HepG2 (cell line): ENCODE measurements at regions not wholly inside any gene's neighbourhood (a gene's known extent, or its start where the extent isn't known, plus 50 kb on each side); places are given as distances from the start of the nearest gene placed in this dataset.

ENCODE experiments used
- AFF4 ChIP-seq: sonication (generic); formaldehyde crosslinking; IDR thresholded peaks from 2 replicates; pipeline ENCODE4 v1.4.0; 2020; ENCODE audit warnings: missing genetic modification reagents
- ARID5B ChIP-seq: IDR thresholded peaks from 2 replicates; pipeline ENCODE4 v1.4.0; 2020; ENCODE audit warnings: mild to moderate bottlenecking, missing genetic modification reagents
- ARNT2 ChIP-seq: sonication (generic); formaldehyde crosslinking; IDR thresholded peaks from 2 replicates; pipeline ENCODE4 v1.8.0; 2022; ENCODE audit warnings: mild to moderate bottlenecking, low read depth, missing genetic modification reagents, moderate library complexity
- ATF1 ChIP-seq: IDR thresholded peaks from 2 replicates; pipeline ENCODE4 v1.6.1; 2016; ENCODE audit warnings: mild to moderate bottlenecking, control low read depth
- BATF2 ChIP-seq: sonication (generic); formaldehyde crosslinking; IDR thresholded peaks from 2 replicates; pipeline ENCODE4 v1.8.0; 2022; ENCODE audit warnings: mild to moderate bottlenecking, missing genetic modification reagents, moderate library complexity
- DBP ChIP-seq: sonication (generic); formaldehyde crosslinking; IDR thresholded peaks from 2 replicates; pipeline ENCODE4 v1.4.0; 2020; ENCODE audit warnings: missing genetic modification reagents; ENCODE audit errors: not compliant biosample characterization
- ESRRA ChIP-seq: sonication (generic); formaldehyde crosslinking; IDR thresholded peaks from 2 replicates; pipeline ENCODE4 v1.5.1; 2020; ENCODE audit warnings: mild to moderate bottlenecking, low read depth, missing genetic modification reagents
- EZH2 ChIP-seq: conservative IDR thresholded peaks from 2 replicates; pipeline ENCODE4 v1.6.1; 2012; ENCODE audit warnings: mild to moderate bottlenecking, low read depth, low read length, moderate library complexity
- GABPB1 ChIP-seq: IDR thresholded peaks from 2 replicates; pipeline ENCODE4 v1.6.1; 2016; ENCODE audit warnings: mild to moderate bottlenecking, missing genetic modification reagents, moderate library complexity, missing compliant biosample characterization
- MTA3 ChIP-seq: sonication (generic); formaldehyde crosslinking; IDR thresholded peaks from 2 replicates; pipeline ENCODE4 v1.4.0; 2020; ENCODE audit warnings: missing genetic modification reagents
- MXD4 ChIP-seq: IDR thresholded peaks from 2 replicates; pipeline ENCODE4 v1.6.1; 2016; ENCODE audit warnings: mild to moderate bottlenecking, missing biosample characterization, missing genetic modification reagents
- NFIB ChIP-seq: sonication (generic); formaldehyde crosslinking; IDR thresholded peaks from 2 replicates; pipeline ENCODE4 v1.9.0; 2021; ENCODE audit warnings: missing genetic modification reagents, mild to moderate bottlenecking, borderline replicate concordance
- NR2F6 ChIP-seq, 2 experiments: IDR thresholded peaks; 2 replicates each; pipeline ENCODE4 v1.6.1; 2016; ENCODE audit warnings: antibody characterized with exemption in 1 of 2, mild to moderate bottlenecking in 1 of 2
- RELA ChIP-seq: sonication (generic); formaldehyde crosslinking; IDR thresholded peaks from 2 replicates; pipeline ENCODE4 v1.4.0; 2020; ENCODE audit warnings: missing genetic modification reagents
- SIN3A ChIP-seq: IDR thresholded peaks from 2 replicates; pipeline ENCODE4 v1.6.1; 2011; ENCODE audit warnings: low read depth, mild to moderate bottlenecking, control low read depth, low read length, borderline replicate concordance
- SMYD3 ChIP-seq: sonication (generic); formaldehyde crosslinking; IDR thresholded peaks from 2 replicates; pipeline ENCODE4 v1.8.1; 2023; ENCODE audit warnings: mild to moderate bottlenecking, missing genetic modification reagents
- YEATS4 ChIP-seq: sonication (generic); formaldehyde crosslinking; IDR thresholded peaks from 2 replicates; pipeline ENCODE4 v1.4.0; 2020; ENCODE audit warnings: missing genetic modification reagents, borderline replicate concordance
- ZIK1 ChIP-seq: sonication (generic); formaldehyde crosslinking; IDR thresholded peaks from 2 replicates; pipeline ENCODE4 v1.5.0; 2020; ENCODE audit warnings: mild to moderate bottlenecking, low read depth, missing genetic modification reagents, borderline replicate concordance
- ZNF224 ChIP-seq: sonication (generic); formaldehyde crosslinking; IDR thresholded peaks from 2 replicates; pipeline ENCODE4 v1.5.0; 2020; ENCODE audit warnings: mild to moderate bottlenecking, missing genetic modification reagents
- ZNF451 ChIP-seq: sonication (generic); formaldehyde crosslinking; IDR thresholded peaks from 2 replicates; pipeline ENCODE4 v1.5.0; 2020; ENCODE audit warnings: mild to moderate bottlenecking, missing genetic modification reagents
- ZNF562 ChIP-seq: sonication (generic); formaldehyde crosslinking; IDR thresholded peaks from 2 replicates; pipeline ENCODE4 v1.8.0; 2022; ENCODE audit warnings: missing genetic modification reagents, borderline replicate concordance
- ZNF772 ChIP-seq: sonication (generic); formaldehyde crosslinking; IDR thresholded peaks from 2 replicates; pipeline ENCODE4 v1.5.0; 2020; ENCODE audit warnings: mild to moderate bottlenecking, missing genetic modification reagents
- ZNF777 ChIP-seq: sonication (generic); formaldehyde crosslinking; IDR thresholded peaks from 2 replicates; pipeline ENCODE4 v1.4.0; 2020; ENCODE audit warnings: missing genetic modification reagents

GRCh38 chr17:31798205-31798724, 60.8 kb downstream of the COPRS start (continued):
- TF ChIP-seq ZIK1 (no peak), ARNT2 (CRISPR knock-in tag) (0 out of 2 replicates have a peak, but pooled peaks have one; percentile 35), ZNF224 (CRISPR knock-in tag) (no peak), ZNF451 (CRISPR knock-in tag) (no peak), DBP (CRISPR knock-in tag) (no peak), ESRRA (CRISPR knock-in tag) (peak; percentile 49; the same call in 1 of the 2 replicates), NFIB (CRISPR knock-in tag) (no peak), ARID5B (CRISPR knock-in tag) (peak; percentile 85), YEATS4 (0 out of 2 replicates have a peak, but pooled peaks have one; percentile 49), SMYD3 (CRISPR knock-in tag) (no peak), ZNF777 (CRISPR knock-in tag) (no peak), BATF2 (CRISPR knock-in tag) (no peak), AFF4 (CRISPR knock-in tag) (no peak), MXD4 (no peak), RELA (CRISPR knock-in tag) (no peak), MTA3 (no peak), ZNF562 (CRISPR knock-in tag) (no peak), GABPB1 (CRISPR knock-in tag) (0 out of 2 replicates have a peak, but pooled peaks have one; percentile 27), NR2F6 (IDR thresholded peaks at IDR 0.05) (peak; percentile 86), NR2F6 (CRISPR knock-in tag; IDR thresholded peaks at IDR 0.05) (peak; percentile 93), ATF1 (CRISPR knock-in tag) (no peak), ZNF772 (CRISPR knock-in tag) (no peak), EZH2 (no peak), SIN3A (no peak)
